Esophagus squamous epithelium (tissue), 4 donors: ENCODE measurements at regions not wholly inside any gene's neighbourhood (a gene's known extent, or its start where the extent isn't known, plus 50 kb on each side); places are given as distances from the start of the nearest gene placed in this dataset.

Experiments used
- POLR2A ChIP-seq, 4 donors: fragments of 450-650 bp; IDR thresholded peaks; one replicate each; pipeline ENCODE4 v1.6.1; 2017; ENCODE audit warnings: antibody characterized with exemption in 4 of 4, mild to moderate bottlenecking in 4 of 4, moderate library complexity in 3 of 4
- TF ChIP-seq, protein P1 (sequence below), 6 experiments: fragments of 450-650 bp in 4 of 6; fragments of 200-600 bp in 2 of 6; sonication (generic) in 2 of 6; IDR thresholded peaks; one replicate each; pipeline ENCODE4 v1.5.1; 2016 to 2019; ENCODE audit warnings: antibody characterized with exemption in 6 of 6, mild to moderate bottlenecking in 4 of 6, moderate library complexity in 4 of 6

DNA sequence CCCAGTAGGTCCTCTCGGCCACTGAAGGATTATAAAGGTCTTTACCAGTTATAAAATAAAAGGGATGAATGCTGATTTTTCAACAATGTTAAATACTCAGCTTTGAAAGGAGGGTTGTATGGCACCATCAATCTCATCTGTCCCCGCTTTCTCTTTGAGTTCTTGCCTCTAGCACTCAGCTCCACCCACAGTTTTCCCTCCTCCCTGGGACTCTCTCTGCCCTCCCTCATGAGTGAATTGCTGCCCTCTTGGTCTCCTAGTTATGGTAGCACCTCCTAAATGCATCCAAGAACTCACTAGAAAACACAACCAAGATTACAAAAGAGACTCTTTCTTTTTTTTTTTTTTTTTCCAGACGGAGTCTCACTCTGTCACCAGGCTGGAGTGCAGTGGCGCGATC lies 91.0 kb downstream of the TEX35 start:
- TF ChIP-seq, protein P1, sequence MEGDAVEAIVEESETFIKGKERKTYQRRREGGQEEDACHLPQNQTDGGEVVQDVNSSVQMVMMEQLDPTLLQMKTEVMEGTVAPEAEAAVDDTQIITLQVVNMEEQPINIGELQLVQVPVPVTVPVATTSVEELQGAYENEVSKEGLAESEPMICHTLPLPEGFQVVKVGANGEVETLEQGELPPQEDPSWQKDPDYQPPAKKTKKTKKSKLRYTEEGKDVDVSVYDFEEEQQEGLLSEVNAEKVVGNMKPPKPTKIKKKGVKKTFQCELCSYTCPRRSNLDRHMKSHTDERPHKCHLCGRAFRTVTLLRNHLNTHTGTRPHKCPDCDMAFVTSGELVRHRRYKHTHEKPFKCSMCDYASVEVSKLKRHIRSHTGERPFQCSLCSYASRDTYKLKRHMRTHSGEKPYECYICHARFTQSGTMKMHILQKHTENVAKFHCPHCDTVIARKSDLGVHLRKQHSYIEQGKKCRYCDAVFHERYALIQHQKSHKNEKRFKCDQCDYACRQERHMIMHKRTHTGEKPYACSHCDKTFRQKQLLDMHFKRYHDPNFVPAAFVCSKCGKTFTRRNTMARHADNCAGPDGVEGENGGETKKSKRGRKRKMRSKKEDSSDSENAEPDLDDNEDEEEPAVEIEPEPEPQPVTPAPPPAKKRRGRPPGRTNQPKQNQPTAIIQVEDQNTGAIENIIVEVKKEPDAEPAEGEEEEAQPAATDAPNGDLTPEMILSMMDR (IDR thresholded peaks at IDR 0.05), result no peak
- TF ChIP-seq POLR2A (IDR thresholded peaks at IDR 0.05), result no peak
